ENCODE measurements at regions not wholly inside any gene's neighbourhood (a gene's known extent, or its start where the extent isn't known, plus 50 kb on each side); places are given as distances from the start of the nearest gene placed in this dataset.
A peak's percentile ranks its signal among the peaks of the same experiment; 100 is the strongest.
"Not testable (repeated sequence)": the region's sequence is repeated elsewhere in the genome, so short reads cannot be mapped to it uniquely, and the experiment has no call there.

DNA sequence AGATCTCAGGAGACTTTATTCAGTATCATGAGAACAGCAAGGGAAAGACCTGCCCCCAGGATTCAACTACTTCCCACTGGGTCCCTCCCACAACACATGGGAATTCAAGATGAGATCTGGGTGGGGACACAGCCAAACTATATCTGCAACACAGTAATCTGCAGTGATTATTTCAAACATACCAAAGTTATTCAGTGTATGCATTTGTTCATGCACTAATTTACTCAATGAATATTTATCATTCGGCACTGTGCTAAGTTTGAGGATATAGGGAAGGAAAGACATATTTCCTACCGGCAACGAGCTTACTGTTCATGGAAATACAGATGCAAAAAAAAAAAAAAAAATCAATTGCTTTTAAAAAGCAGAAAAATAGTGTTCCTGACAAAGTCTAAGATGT is 91.6 kb upstream of the IMMP2L start:
- TF ChIP-seq, protein P1, sequence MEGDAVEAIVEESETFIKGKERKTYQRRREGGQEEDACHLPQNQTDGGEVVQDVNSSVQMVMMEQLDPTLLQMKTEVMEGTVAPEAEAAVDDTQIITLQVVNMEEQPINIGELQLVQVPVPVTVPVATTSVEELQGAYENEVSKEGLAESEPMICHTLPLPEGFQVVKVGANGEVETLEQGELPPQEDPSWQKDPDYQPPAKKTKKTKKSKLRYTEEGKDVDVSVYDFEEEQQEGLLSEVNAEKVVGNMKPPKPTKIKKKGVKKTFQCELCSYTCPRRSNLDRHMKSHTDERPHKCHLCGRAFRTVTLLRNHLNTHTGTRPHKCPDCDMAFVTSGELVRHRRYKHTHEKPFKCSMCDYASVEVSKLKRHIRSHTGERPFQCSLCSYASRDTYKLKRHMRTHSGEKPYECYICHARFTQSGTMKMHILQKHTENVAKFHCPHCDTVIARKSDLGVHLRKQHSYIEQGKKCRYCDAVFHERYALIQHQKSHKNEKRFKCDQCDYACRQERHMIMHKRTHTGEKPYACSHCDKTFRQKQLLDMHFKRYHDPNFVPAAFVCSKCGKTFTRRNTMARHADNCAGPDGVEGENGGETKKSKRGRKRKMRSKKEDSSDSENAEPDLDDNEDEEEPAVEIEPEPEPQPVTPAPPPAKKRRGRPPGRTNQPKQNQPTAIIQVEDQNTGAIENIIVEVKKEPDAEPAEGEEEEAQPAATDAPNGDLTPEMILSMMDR (IDR thresholded peaks at IDR 0.05; ENCODE audit: low read depth, low read length) = no peak
- Histone ChIP-seq H3K27ac (no peak overlapping the region), H3K4me1 (ENCODE audit: low read depth) (peaks cover 1% of the 10 kb centered on the region), H3K9me3 (ENCODE audit: low read depth) (no peaks in the 10 kb centered on the region), H3K36me3 (no peaks in the 10 kb centered on the region), H3K4me3 (no peak overlapping the region), H3K27me3 (peaks cover 66% of the 10 kb centered on the region)
- DNase-seq (ENCODE audit: low read depth in 1 of 2, low spot score in 1 of 2) = no peak

DNA sequence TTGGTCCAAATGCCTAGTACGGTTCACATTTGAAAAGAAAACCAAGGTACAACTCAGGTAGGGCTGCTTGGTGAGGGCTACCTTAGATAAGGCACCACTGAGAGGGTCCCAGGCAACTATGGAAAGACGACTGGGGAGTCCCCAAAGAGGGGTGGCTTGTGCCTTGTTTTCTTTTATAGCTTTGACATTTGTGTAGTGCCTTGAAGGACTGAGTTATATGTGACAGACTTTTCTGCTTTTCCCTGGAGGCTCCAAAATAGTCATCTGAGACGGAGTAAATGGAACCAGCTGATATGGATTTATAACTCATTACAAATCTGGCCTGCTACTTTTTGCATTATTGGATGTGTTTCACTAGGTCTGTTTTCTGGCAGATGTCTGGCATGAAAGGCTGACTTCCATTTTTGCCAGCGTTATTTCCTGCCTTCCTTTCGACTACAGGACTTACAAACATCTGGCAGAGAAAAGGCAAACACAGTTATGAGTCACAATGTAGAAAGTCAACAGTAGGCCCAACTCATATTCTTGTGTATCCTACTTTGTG is 88.2 kb upstream of the IMMP2L start:
- Histone ChIP-seq H3K4me1 (ENCODE audit: low read depth) (no peaks in the 10 kb centered on the region), H3K36me3 (no peaks in the 10 kb centered on the region), H3K27me3 (peaks cover 61% of the 10 kb centered on the region), H3K4me3 (no peak overlapping the region), H3K9me3 (ENCODE audit: low read depth) (no peaks in the 10 kb centered on the region), H3K27ac (no peak overlapping the region)
- TF ChIP-seq, protein P1 (IDR thresholded peaks at IDR 0.05; ENCODE audit: low read depth, low read length) = no peak
- DNase-seq (ENCODE audit: low read depth in 1 of 2, low spot score in 1 of 2) = peak in 1 of 2 donors; percentile 49

DNA sequence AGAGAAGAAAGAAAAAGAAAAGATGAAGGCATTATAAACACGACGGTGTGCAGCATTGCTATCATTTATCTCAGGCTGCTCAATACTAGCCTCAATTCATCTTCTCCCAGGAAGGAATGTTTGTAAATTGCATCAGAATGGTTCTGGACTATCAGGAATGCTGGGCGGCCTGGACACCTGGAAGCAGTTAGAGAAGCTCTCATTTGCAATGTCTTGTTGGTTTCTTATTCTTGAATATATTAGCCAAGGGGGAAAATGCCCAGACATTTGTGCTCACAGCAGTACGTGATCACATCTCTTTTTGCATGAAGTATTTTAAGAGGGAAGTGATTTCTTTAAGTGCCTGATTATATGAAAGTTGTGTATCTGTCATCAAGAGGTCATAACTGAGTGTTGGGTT is 85.6 kb upstream of the IMMP2L start:
- H3K27ac ChIP-seq = no peak overlapping the region
- H3K4me1 ChIP-seq (ENCODE audit: low read depth) = no peaks in the 10 kb centered on the region
- TF ChIP-seq, protein P1 (IDR thresholded peaks at IDR 0.05; ENCODE audit: low read depth, low read length) = no peak
- H3K9me3 ChIP-seq (ENCODE audit: low read depth) = no peaks in the 10 kb centered on the region
- no peak overlapping the region for H3K4me3 ChIP-seq
- DNase-seq (ENCODE audit: low read depth in 1 of 2, low spot score in 1 of 2) = no peak
- H3K27me3 ChIP-seq = peaks cover 50% of the 10 kb centered on the region
- H3K36me3 ChIP-seq = no peaks in the 10 kb centered on the region

DNA sequence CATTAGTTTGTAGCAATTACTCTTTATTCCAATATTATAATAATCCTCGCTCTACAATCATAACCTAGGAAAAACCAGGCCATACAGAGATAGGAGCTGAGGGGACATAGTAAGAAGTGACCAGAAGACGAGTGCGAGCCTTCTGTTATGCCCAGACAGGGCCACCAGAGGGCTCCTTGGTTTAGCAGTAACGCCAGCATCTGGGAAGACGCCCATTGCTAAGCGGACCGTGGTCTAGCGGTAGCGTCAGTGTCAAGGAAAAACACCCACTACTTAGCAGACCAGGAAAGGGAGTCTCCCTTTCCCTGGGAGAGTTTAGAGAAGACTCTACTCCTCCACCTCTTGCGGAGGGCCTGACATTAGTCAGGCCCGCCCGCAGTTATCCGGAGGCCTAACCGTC is 82.3 kb upstream of the IMMP2L start:
- H3K27ac ChIP-seq; H3K4me3 ChIP-seq; DNase-seq (ENCODE audit: low read depth in 1 of 2, low spot score in 1 of 2); H3K36me3 ChIP-seq; H3K9me3 ChIP-seq (ENCODE audit: low read depth); H3K4me1 ChIP-seq (ENCODE audit: low read depth): not testable (repeated sequence)
- peaks cover 37% of the 10 kb centered on the region for H3K27me3 ChIP-seq

DNA sequence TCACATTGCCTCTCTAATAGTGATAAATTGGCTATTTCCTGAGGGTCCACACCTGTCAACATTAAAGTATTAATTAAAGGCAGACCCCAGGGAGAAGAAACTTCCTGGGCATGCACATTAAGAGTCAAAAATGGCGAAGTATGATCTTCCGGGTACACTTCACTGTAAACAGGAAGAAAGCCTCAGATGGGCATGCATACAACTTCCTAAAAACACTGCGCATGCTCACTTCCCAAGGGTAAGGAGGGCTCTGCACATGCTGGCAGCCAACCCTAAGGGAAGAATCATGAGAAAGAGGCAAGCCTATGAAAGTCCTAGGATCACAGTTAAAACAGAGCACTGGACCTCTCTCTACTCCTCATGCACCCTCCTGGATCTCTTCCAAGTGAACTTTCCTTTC is 80.1 kb upstream of the IMMP2L start:
- Histone ChIP-seq H3K36me3 (no peaks in the 10 kb centered on the region), H3K4me3 (no peak overlapping the region), H3K9me3 (ENCODE audit: low read depth) (no peaks in the 10 kb centered on the region), H3K4me1 (ENCODE audit: low read depth) (no peaks in the 10 kb centered on the region), H3K27me3 (peaks cover 35% of the 10 kb centered on the region), H3K27ac (no peak overlapping the region)
- TF ChIP-seq, protein P1 (IDR thresholded peaks at IDR 0.05; ENCODE audit: low read depth, low read length) = no peak
- no peak for DNase-seq (ENCODE audit: low read depth in 1 of 2, low spot score in 1 of 2)

DNA sequence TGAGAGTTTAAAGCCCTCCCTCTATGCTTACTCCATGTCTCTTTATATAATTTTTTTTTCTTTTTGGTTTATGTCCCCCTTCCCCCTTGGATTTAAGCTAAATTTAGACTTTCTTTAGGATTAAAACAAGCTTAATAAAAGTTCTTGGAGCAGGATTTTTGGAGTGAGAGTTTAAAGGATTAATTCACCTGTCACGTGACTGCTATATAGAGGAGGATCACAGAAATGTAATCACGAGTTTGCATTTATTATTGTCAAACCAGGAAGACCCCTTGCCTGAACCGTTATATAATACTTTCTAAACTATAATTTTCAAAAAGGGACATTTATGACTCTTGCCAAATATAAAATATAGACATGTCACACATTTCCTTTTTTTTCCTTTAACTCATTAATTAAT is 78.1 kb upstream of the IMMP2L start:
- Histone ChIP-seq H3K36me3 (no peaks in the 10 kb centered on the region), H3K27me3 (peaks cover 38% of the 10 kb centered on the region), H3K27ac (no peak overlapping the region), H3K4me1 (ENCODE audit: low read depth) (no peaks in the 10 kb centered on the region), H3K9me3 (ENCODE audit: low read depth) (no peaks in the 10 kb centered on the region), H3K4me3 (no peak overlapping the region)
- TF ChIP-seq, protein P1 (IDR thresholded peaks at IDR 0.05; ENCODE audit: low read depth, low read length) = no peak
- DNase-seq (ENCODE audit: low read depth in 1 of 2, low spot score in 1 of 2) = no peak

Data from cardiac muscle cell (in vitro differentiated cells and primary cell).